H9 (cell line): ENCODE measurements at regions not wholly inside any gene's neighbourhood (a gene's known extent, or its start where the extent isn't known, plus 50 kb on each side); places are given as distances from the start of the nearest gene placed in this dataset.

ENCODE experiments used
- DNase-seq: peaks from one replicate; pipeline ENCODE4 v3.0.0-alpha.2; 2017
- H2AFZ ChIP-seq: one replicate; pipeline ENCODE4 v1.6.1; 2013; ENCODE audit warnings: mild to moderate bottlenecking, low read length, control low read depth, moderate library complexity
- H2AK5ac ChIP-seq: 2 replicates; pipeline ENCODE4 v1.6.1; 2013; ENCODE audit warnings: low read length, control low read depth, mixed read lengths; ENCODE audit not compliant: insufficient read length
- H2BK120ac ChIP-seq: one replicate; pipeline ENCODE4 v1.6.1; 2013; ENCODE audit warnings: low read depth, mild to moderate bottlenecking, low read length, control low read depth, inconsistent platforms; ENCODE audit not compliant: poor library complexity, severe bottlenecking
- H2BK12ac ChIP-seq: 2 replicates; pipeline ENCODE4 v1.6.1; 2013; ENCODE audit warnings: low read length, control low read depth, mixed read lengths, low read depth; ENCODE audit not compliant: insufficient read length
- H2BK15ac ChIP-seq: 2 replicates; pipeline ENCODE4 v1.6.1; 2013; ENCODE audit warnings: low read depth, low read length, control low read depth
- H2BK20ac ChIP-seq: one replicate; pipeline ENCODE4 v1.6.1; 2013; ENCODE audit warnings: low read depth, mild to moderate bottlenecking, low read length, control low read depth, inconsistent platforms; ENCODE audit not compliant: poor library complexity, severe bottlenecking
- H2BK5ac ChIP-seq: 2 replicates; pipeline ENCODE4 v1.6.1; 2013; ENCODE audit warnings: low read length, control low read depth, mixed read lengths; ENCODE audit not compliant: insufficient read length
- H3K14ac ChIP-seq: 2 replicates; pipeline ENCODE4 v1.6.1; 2013; ENCODE audit warnings: low read length, control low read depth; ENCODE audit not compliant: insufficient read depth
- H3K18ac ChIP-seq: 2 replicates; pipeline ENCODE4 v1.6.1; 2013; ENCODE audit warnings: low read depth, mild to moderate bottlenecking, mixed read lengths, low read length, control low read depth; ENCODE audit not compliant: insufficient read length
- H3K23ac ChIP-seq: 2 replicates; pipeline ENCODE4 v1.6.1; 2013; ENCODE audit warnings: low read length, control low read depth, mixed read lengths, low read depth; ENCODE audit not compliant: insufficient read length
- H3K23me2 ChIP-seq: 2 replicates; pipeline ENCODE4 v1.6.1; 2013; ENCODE audit warnings: low read depth, mild to moderate bottlenecking, mixed read lengths, low read length, control low read depth; ENCODE audit not compliant: insufficient read length, poor library complexity, severe bottlenecking
- H3K27ac ChIP-seq: 2 replicates; pipeline ENCODE4 v1.5.1; 2013; ENCODE audit warnings: low read length, control low read depth, mixed read lengths, low read depth; ENCODE audit not compliant: insufficient read length
- H3K27me3 ChIP-seq: 2 replicates; pipeline ENCODE4 v1.6.1; 2013; ENCODE audit warnings: low read length, control low read depth, inconsistent platforms; ENCODE audit not compliant: insufficient read depth
- H3K4ac ChIP-seq: 2 replicates; pipeline ENCODE4 v1.6.1; 2013; ENCODE audit warnings: low read depth, mild to moderate bottlenecking, control low read depth, inconsistent platforms, low read length, moderate library complexity
- H3K4me1 ChIP-seq: 2 replicates; pipeline ENCODE4 v1.6.1; 2013; ENCODE audit warnings: low read length, control low read depth, inconsistent platforms; ENCODE audit not compliant: insufficient read depth
- H3K4me2 ChIP-seq: 2 replicates; pipeline ENCODE4 v1.6.1; 2013; ENCODE audit warnings: low read length, control low read depth, mixed read lengths; ENCODE audit not compliant: insufficient read length, insufficient read depth
- H3K56ac ChIP-seq: 2 replicates; pipeline ENCODE4 v1.6.1; 2013; ENCODE audit warnings: low read depth, mild to moderate bottlenecking, mixed read lengths, low read length, control low read depth; ENCODE audit not compliant: insufficient read length
- H3K79me1 ChIP-seq: 2 replicates; pipeline ENCODE4 v1.6.1; 2013; ENCODE audit warnings: low read depth, mild to moderate bottlenecking, moderate library complexity, low read length, control low read depth, inconsistent platforms; ENCODE audit not compliant: insufficient read depth, poor library complexity, severe bottlenecking
- H3K79me2 ChIP-seq: 2 replicates; pipeline ENCODE4 v1.6.1; 2013; ENCODE audit warnings: low read length, control low read depth, inconsistent platforms; ENCODE audit not compliant: insufficient read depth
- H3K9ac ChIP-seq: 2 replicates; pipeline ENCODE4 v1.6.1; 2013; ENCODE audit warnings: low read length, control low read depth, mixed read lengths; ENCODE audit not compliant: insufficient read length; ENCODE audit errors: extremely low read depth
- H3K9me3 ChIP-seq: one replicate; pipeline ENCODE4 v1.6.1; 2013; ENCODE audit warnings: low read depth, low read length, inconsistent platforms; ENCODE audit not compliant: control insufficient read depth
- H3T11ph ChIP-seq: one replicate; pipeline ENCODE4 v1.6.1; 2013; ENCODE audit warnings: mild to moderate bottlenecking, low read length, control low read depth, inconsistent platforms
- H4K20me1 ChIP-seq: one replicate; pipeline ENCODE4 v1.6.1; 2013; ENCODE audit not compliant: control insufficient read depth, insufficient read length, insufficient read depth
- H4K5ac ChIP-seq: 2 replicates; pipeline ENCODE4 v1.6.1; 2013; ENCODE audit warnings: low read depth, mild to moderate bottlenecking, mixed read lengths, low read length, control low read depth; ENCODE audit not compliant: insufficient read length
- H4K8ac ChIP-seq: replicated peaks from 2 replicates; pipeline ENCODE4 v1.6.1; 2013; ENCODE audit warnings: low read length, control low read depth, mixed read lengths, low read depth; ENCODE audit not compliant: insufficient read length
- H4K91ac ChIP-seq: 2 replicates; pipeline ENCODE4 v1.6.1; 2013; ENCODE audit warnings: low read depth, mild to moderate bottlenecking, moderate library complexity, mixed read lengths, low read length, control low read depth; ENCODE audit not compliant: insufficient read length
- H3K27ac Mint-ChIP-seq, 3 experiments: 2 replicates in 2 of 3; 3 replicates in 1 of 3; pipeline ENCODE4 v1.8.0; 2020 to 2021; ENCODE audit warnings: mixed read lengths in 3 of 3, mild to moderate bottlenecking in 1 of 3, moderate library complexity in 1 of 3
- H3K27me3 Mint-ChIP-seq: 2 replicates; pipeline ENCODE4 v1.8.0; 2021; ENCODE audit warnings: low read depth, mild to moderate bottlenecking, moderate library complexity, mixed read lengths
- H3K36me3 Mint-ChIP-seq, 3 experiments: 2 replicates in 2 of 3; 3 replicates in 1 of 3; pipeline ENCODE4 v1.8.0; 2020 to 2021; ENCODE audit warnings: low read depth in 3 of 3, mixed read lengths in 3 of 3; ENCODE audit not compliant: insufficient read depth in 1 of 3
- H3K4me1 Mint-ChIP-seq, 2 experiments: 2 replicates each; pipeline ENCODE4 v1.8.0; 2020; ENCODE audit warnings: mixed read lengths in 2 of 2
- H3K4me3 Mint-ChIP-seq, 2 experiments: 2 replicates in 1 of 2; 3 replicates in 1 of 2; pipeline ENCODE4 v1.8.0; 2020 to 2021; ENCODE audit warnings: mild to moderate bottlenecking in 2 of 2, mixed read lengths in 2 of 2, moderate library complexity in 1 of 2
- H3K9me3 Mint-ChIP-seq, 2 experiments: 2 replicates in 1 of 2; 3 replicates in 1 of 2; pipeline ENCODE4 v1.8.0; 2020; ENCODE audit warnings: mild to moderate bottlenecking in 2 of 2, mixed read lengths in 2 of 2, moderate library complexity in 1 of 2
- TF ChIP-seq, protein P1 (sequence below): fragments of 200-600 bp; sonication (generic); conservative IDR thresholded peaks from 3 replicates; pipeline ENCODE4 v1.8.0; 2021; ENCODE audit warnings: antibody characterized with exemption, mild to moderate bottlenecking

DNA sequence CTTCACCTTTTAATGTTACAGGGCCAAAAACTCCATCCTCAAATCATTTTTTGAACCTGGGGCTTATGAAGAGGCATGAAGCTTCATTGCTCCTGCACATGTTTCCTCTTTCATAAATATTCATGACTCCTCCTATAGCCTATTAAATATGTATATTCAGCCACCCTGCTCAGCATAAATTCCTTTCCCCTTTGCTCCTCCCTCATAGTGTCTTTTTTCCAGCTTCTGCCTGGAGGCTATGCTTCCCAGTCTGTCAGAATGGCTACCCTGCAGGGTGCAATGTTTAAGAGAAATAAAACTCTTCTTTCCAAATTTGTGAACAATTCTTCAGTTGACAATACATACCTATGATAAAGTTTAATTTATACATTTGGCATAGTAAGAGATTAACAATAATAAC, 1082.9 kb upstream of the CDH18 start:
- peaks cover 6 to 9% of the 10 kb centered on the region in 2 experiments for H3K4me1 Mint-ChIP-seq
- no peak for DNase-seq
- H2BK20ac ChIP-seq, result no peak overlapping the region

More for the DNA sequence above, 1082.9 kb upstream of the CDH18 start:
- Histone ChIP-seq H2BK15ac (no peak overlapping the region), H3K79me2 (no peaks in the 10 kb centered on the region), H3K4me1 (no peaks in the 10 kb centered on the region; the same call in 1 of the 2 replicates), H3T11ph (no peak overlapping the region), H4K20me1 (no peaks in the 10 kb centered on the region), H2BK12ac (no peak overlapping the region), H2BK5ac (no peak overlapping the region), H3K18ac (no peak overlapping the region), H3K23me2 (no peaks in the 10 kb centered on the region), H3K4me2 (no peak overlapping the region), H2AFZ (no peak overlapping the region), H3K14ac (no peak overlapping the region), H2AK5ac (no peak overlapping the region), H3K9ac (no peak overlapping the region), H4K8ac (no peak overlapping the region), H3K79me1 (no peaks in the 10 kb centered on the region), H4K91ac (no peak overlapping the region), H3K23ac (no peak overlapping the region), H2BK120ac (no peak overlapping the region), H3K27me3 (no peaks in the 10 kb centered on the region), H3K56ac (no peak overlapping the region), H3K4ac (no peak overlapping the region), H3K27ac (no peak overlapping the region), H3K9me3 (no peaks in the 10 kb centered on the region), H4K5ac (no peak overlapping the region)
- no peaks in the 10 kb centered on the region for H3K9me3 Mint-ChIP-seq
- no peaks in the 10 kb centered on the region for H3K27me3 Mint-ChIP-seq
- H3K36me3 Mint-ChIP-seq, result no peaks in the 10 kb centered on the region
- peak overlapping the region in 1 of 3 experiments; percentile 79; a peak in 2 of 7 replicates for H3K27ac Mint-ChIP-seq
- TF ChIP-seq, protein P1, sequence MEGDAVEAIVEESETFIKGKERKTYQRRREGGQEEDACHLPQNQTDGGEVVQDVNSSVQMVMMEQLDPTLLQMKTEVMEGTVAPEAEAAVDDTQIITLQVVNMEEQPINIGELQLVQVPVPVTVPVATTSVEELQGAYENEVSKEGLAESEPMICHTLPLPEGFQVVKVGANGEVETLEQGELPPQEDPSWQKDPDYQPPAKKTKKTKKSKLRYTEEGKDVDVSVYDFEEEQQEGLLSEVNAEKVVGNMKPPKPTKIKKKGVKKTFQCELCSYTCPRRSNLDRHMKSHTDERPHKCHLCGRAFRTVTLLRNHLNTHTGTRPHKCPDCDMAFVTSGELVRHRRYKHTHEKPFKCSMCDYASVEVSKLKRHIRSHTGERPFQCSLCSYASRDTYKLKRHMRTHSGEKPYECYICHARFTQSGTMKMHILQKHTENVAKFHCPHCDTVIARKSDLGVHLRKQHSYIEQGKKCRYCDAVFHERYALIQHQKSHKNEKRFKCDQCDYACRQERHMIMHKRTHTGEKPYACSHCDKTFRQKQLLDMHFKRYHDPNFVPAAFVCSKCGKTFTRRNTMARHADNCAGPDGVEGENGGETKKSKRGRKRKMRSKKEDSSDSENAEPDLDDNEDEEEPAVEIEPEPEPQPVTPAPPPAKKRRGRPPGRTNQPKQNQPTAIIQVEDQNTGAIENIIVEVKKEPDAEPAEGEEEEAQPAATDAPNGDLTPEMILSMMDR, result no peak
- no peak overlapping the region for H3K4me3 Mint-ChIP-seq
